ENCODE measurements at regions not wholly inside any gene's neighbourhood (a gene's known extent, or its start where the extent isn't known, plus 50 kb on each side); places are given as distances from the start of the nearest gene placed in this dataset.

GRCh38 chr3:194970066-194970465 is 284.4 kb downstream of the FAM43A start:
- no peaks in the 10 kb centered on the region for H3K9me3 Mint-ChIP-seq
- Histone ChIP-seq H3F3A (ENCODE audit: low read depth) (no peaks in the 10 kb centered on the region), H2AFZ (replicated peaks) (no peak overlapping the region), H3K36me3 (no peaks in the 10 kb centered on the region), H3K4me1 (no peaks in the 10 kb centered on the region), H3K9me3 (ENCODE audit: low read depth) (no peaks in the 10 kb centered on the region), H3K4me3 (no peak overlapping the region), H3K27me3 (no peaks in the 10 kb centered on the region), H3K27ac (no peak overlapping the region), H4K20me1 (ENCODE audit: low read depth) (no peaks in the 10 kb centered on the region), H3K9ac (no peak overlapping the region), H3K4me2 (no peak overlapping the region), H3K79me2 (ENCODE audit: low read depth) (no peaks in the 10 kb centered on the region)
- H3K4me1 Mint-ChIP-seq: peaks cover 7% of the 10 kb centered on the region
- DNase-seq (ENCODE audit: low spot score): no peak
- TF ChIP-seq CTCF (IDR thresholded peaks at IDR 0.05) (no peak), EZH2phosphoT487 (IDR thresholded peaks at IDR 0.05) (no peak), EZH2 (IDR thresholded peaks at IDR 0.05) (no peak)
- peaks cover 11% of the 10 kb centered on the region for H3K27me3 Mint-ChIP-seq (ENCODE audit: insufficient read depth, low read depth)
- H3K4me3 Mint-ChIP-seq: no peak overlapping the region
- no peaks in the 10 kb centered on the region for H3K36me3 Mint-ChIP-seq
- H3K27ac Mint-ChIP-seq: no peak overlapping the region

GRCh38 chr3:194971009-194971408 is 285.3 kb downstream of the FAM43A start:
- no peak for DNase-seq (ENCODE audit: low spot score)
- H3K27me3 ChIP-seq: no peaks in the 10 kb centered on the region
- no peak for TF ChIP-seq CTCF (IDR thresholded peaks at IDR 0.05)
- TF ChIP-seq EZH2phosphoT487 (IDR thresholded peaks at IDR 0.05): no peak
- TF ChIP-seq EZH2 (IDR thresholded peaks at IDR 0.05): no peak
- H3K4me1 ChIP-seq: no peaks in the 10 kb centered on the region
- Mint-ChIP-seq H3K4me1 (peaks cover 7% of the 10 kb centered on the region), H3K27ac (no peak overlapping the region), H3K36me3 (no peaks in the 10 kb centered on the region), H3K27me3 (ENCODE audit: insufficient read depth, low read depth) (peaks cover 11% of the 10 kb centered on the region), H3K4me3 (no peak overlapping the region), H3K9me3 (no peaks in the 10 kb centered on the region)
- no peak overlapping the region for H2AFZ ChIP-seq (replicated peaks)
- no peak overlapping the region for H3K4me3 ChIP-seq
- no peaks in the 10 kb centered on the region for H3F3A ChIP-seq (ENCODE audit: low read depth)
- no peaks in the 10 kb centered on the region for H3K36me3 ChIP-seq
- H3K79me2 ChIP-seq (ENCODE audit: low read depth): no peaks in the 10 kb centered on the region
- H3K27ac ChIP-seq: no peak overlapping the region
- H4K20me1 ChIP-seq (ENCODE audit: low read depth): no peaks in the 10 kb centered on the region
- no peaks in the 10 kb centered on the region for H3K9me3 ChIP-seq (ENCODE audit: low read depth)
- H3K4me2 ChIP-seq: no peak overlapping the region
- H3K9ac ChIP-seq: no peak overlapping the region

- Mint-ChIP-seq H3K27ac (no peak overlapping the region), H3K4me1 (peaks cover 3% of the 10 kb centered on the region), H3K27me3 (ENCODE audit: insufficient read depth, low read depth) (peaks cover 11% of the 10 kb centered on the region), H3K36me3 (no peaks in the 10 kb centered on the region), H3K9me3 (no peaks in the 10 kb centered on the region), H3K4me3 (no peak overlapping the region)
- no peak overlapping the region for H3K4me2 ChIP-seq
- no peak overlapping the region for H3K9ac ChIP-seq
- no peak overlapping the region for H3K27ac ChIP-seq
- TF ChIP-seq CTCF (IDR thresholded peaks at IDR 0.05) (no peak), EZH2phosphoT487 (IDR thresholded peaks at IDR 0.05) (no peak), EZH2 (IDR thresholded peaks at IDR 0.05) (no peak)
- no peak overlapping the region for H3K4me3 ChIP-seq
- H3K79me2 ChIP-seq (ENCODE audit: low read depth): no peaks in the 10 kb centered on the region
- DNase-seq (ENCODE audit: low spot score): no peak
- H3K4me1 ChIP-seq: no peaks in the 10 kb centered on the region
- no peak overlapping the region for H2AFZ ChIP-seq (replicated peaks)
- H3K27me3 ChIP-seq: no peaks in the 10 kb centered on the region
- H3K36me3 ChIP-seq: no peaks in the 10 kb centered on the region
- H3F3A ChIP-seq (ENCODE audit: low read depth): no peaks in the 10 kb centered on the region
- no peaks in the 10 kb centered on the region for H3K9me3 ChIP-seq (ENCODE audit: low read depth)
- H4K20me1 ChIP-seq (ENCODE audit: low read depth): no peaks in the 10 kb centered on the region
Observed at GRCh38 chr3:194971965-194972364, 286.3 kb downstream of the FAM43A start.
